ENCODE measurements at regions not wholly inside any gene's neighbourhood (a gene's known extent, or its start where the extent isn't known, plus 50 kb on each side); places are given as distances from the start of the nearest gene placed in this dataset.
"Not testable (repeated sequence)": the region's sequence is repeated elsewhere in the genome, so short reads cannot be mapped to it uniquely, and the experiment has no call there.

- 43 to 68% methylated on average over 4 of the region's 4 CpGs for WGBS, 2 donors
These were observed 244.1 kb downstream of the MYCN start for GRCh38 chr2:16184341-16184890.

DNA sequence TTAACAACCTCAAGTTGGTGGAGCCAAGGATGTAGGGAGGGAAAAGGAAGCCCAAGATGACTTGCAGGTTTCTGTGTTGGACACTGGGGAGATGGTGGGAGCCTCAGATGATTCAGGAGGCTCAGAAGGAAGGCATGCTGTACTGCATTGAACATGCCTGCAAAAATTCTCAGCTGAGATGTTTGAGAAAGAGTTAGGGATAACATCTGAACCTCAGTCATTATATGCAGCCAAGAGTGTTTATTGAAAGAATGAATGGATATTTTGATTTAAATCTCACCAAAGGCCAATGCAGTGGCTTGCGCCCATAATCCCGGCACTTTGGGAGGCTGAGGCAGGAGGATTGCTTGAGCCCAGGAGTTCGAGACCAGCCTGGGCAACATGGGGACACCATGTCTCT, 243.0 kb downstream of the MYCN start:
- no peak overlapping the region for H3K4me3 ChIP-seq
- H3K9me3 ChIP-seq, result no peaks in the 10 kb centered on the region
- no peak overlapping the region for H3K27ac ChIP-seq
- no peaks in the 10 kb centered on the region for H3K36me3 ChIP-seq
- H3K4me1 ChIP-seq, result no peaks in the 10 kb centered on the region
- no peak for DNase-seq
- TF ChIP-seq POLR2AphosphoS5 (IDR thresholded peaks at IDR 0.05) (no peak), EP300 (IDR thresholded peaks at IDR 0.05) (no peak), POLR2A (IDR thresholded peaks at IDR 0.05) (no peak)
- TF ChIP-seq, protein P1, sequence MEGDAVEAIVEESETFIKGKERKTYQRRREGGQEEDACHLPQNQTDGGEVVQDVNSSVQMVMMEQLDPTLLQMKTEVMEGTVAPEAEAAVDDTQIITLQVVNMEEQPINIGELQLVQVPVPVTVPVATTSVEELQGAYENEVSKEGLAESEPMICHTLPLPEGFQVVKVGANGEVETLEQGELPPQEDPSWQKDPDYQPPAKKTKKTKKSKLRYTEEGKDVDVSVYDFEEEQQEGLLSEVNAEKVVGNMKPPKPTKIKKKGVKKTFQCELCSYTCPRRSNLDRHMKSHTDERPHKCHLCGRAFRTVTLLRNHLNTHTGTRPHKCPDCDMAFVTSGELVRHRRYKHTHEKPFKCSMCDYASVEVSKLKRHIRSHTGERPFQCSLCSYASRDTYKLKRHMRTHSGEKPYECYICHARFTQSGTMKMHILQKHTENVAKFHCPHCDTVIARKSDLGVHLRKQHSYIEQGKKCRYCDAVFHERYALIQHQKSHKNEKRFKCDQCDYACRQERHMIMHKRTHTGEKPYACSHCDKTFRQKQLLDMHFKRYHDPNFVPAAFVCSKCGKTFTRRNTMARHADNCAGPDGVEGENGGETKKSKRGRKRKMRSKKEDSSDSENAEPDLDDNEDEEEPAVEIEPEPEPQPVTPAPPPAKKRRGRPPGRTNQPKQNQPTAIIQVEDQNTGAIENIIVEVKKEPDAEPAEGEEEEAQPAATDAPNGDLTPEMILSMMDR (IDR thresholded peaks at IDR 0.05), result no peak
- no peaks in the 10 kb centered on the region for H3K27me3 ChIP-seq
- intact Hi-C loops (cut with DNase I), result no loop called here
- WGBS, 2 donors, result 92 to 93% methylated on average over 3 of the region's 3 CpGs

More at GRCh38 chr2:16184341-16184890, 244.1 kb downstream of the MYCN start:
- no peak for DNase-seq
- Histone ChIP-seq H3K4me1 (no peaks in the 10 kb centered on the region), H3K27ac (no peak overlapping the region), H3K4me3 (no peak overlapping the region), H3K36me3 (no peaks in the 10 kb centered on the region), H3K27me3 (no peaks in the 10 kb centered on the region), H3K9me3 (no peaks in the 10 kb centered on the region)
- intact Hi-C loops (cut with DNase I), result no loop called here
- TF ChIP-seq, protein P1 (IDR thresholded peaks at IDR 0.05), result no peak
- no peak for TF ChIP-seq EP300 (IDR thresholded peaks at IDR 0.05)

GRCh38 chr2:16182841-16183240, 242.5 kb downstream of the MYCN start:
- H3K27me3 ChIP-seq, result no peaks in the 10 kb centered on the region
- TF ChIP-seq POLR2AphosphoS5 (IDR thresholded peaks at IDR 0.05) (no peak), EP300 (IDR thresholded peaks at IDR 0.05) (no peak), POLR2A (IDR thresholded peaks at IDR 0.05) (no peak)
- TF ChIP-seq, protein P1 (IDR thresholded peaks at IDR 0.05), result no peak
- no peaks in the 10 kb centered on the region for H3K9me3 ChIP-seq
- intact Hi-C loops (cut with DNase I), result no loop called here
- no peak for DNase-seq
- no peak overlapping the region for H3K4me3 ChIP-seq
- no peaks in the 10 kb centered on the region for H3K36me3 ChIP-seq
- no peak overlapping the region for H3K27ac ChIP-seq
- no peaks in the 10 kb centered on the region for H3K4me1 ChIP-seq

- H3K4me3 ChIP-seq; DNase-seq; H3K36me3 ChIP-seq; H3K4me1 ChIP-seq; intact Hi-C loops (cut with DNase I); H3K27me3 ChIP-seq; H3K27ac ChIP-seq; H3K9me3 ChIP-seq: not testable (repeated sequence)
- 93 to 94% methylated on average over 2 of the region's 2 CpGs for WGBS, 2 donors
These were observed 242.0 kb downstream of the MYCN start for GRCh38 chr2:16182311-16182815.

DNA sequence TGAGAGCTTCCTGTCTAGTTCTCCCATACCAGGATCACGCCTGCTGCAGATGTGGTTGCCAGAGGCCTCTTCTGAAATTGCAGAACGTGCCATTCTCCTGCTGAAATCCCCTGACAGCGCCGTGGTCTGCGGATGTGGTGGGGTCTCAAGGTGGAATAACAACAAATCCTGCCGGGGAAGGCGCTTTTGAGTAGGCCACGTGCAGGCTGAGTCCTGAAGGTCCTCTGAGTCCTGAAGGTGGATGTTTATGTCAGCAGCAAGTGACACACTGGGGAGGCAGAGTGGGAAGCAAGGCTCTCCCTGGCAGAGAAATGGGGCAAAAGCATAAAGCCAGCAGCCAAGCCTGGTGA, 241.4 kb downstream of the MYCN start:
- intact Hi-C loops (cut with DNase I), result no loop called here
- no peaks in the 10 kb centered on the region for H3K36me3 ChIP-seq
- no peaks in the 10 kb centered on the region for H3K4me1 ChIP-seq
- no peaks in the 10 kb centered on the region for H3K9me3 ChIP-seq
- no peak overlapping the region for H3K4me3 ChIP-seq
- 88 to 93% methylated on average over 8 of the region's 8 CpGs for WGBS, 2 donors
- H3K27ac ChIP-seq, result no peak overlapping the region
- H3K27me3 ChIP-seq, result no peaks in the 10 kb centered on the region
- TF ChIP-seq EP300 (IDR thresholded peaks at IDR 0.05) (no peak), POLR2AphosphoS5 (IDR thresholded peaks at IDR 0.05) (no peak), POLR2A (IDR thresholded peaks at IDR 0.05) (no peak)
- TF ChIP-seq, protein P1 (IDR thresholded peaks at IDR 0.05), result no peak
- no peak for DNase-seq

Measured in sigmoid colon (tissue), 6 donors.